NCI-H2196 treated with DMSO at 0.1 percent for 48 hours (cell line): ENCODE measurements at regions not wholly inside any gene's neighbourhood (a gene's known extent, or its start where the extent isn't known, plus 50 kb on each side); places are given as distances from the start of the nearest gene placed in this dataset.

Experiments used
- DNase-seq: peaks from one replicate; lab custom pipeline; 2025; ENCODE audit not compliant: unreplicated experiment; lab: John Stamatoyannopoulos, UW

DNA sequence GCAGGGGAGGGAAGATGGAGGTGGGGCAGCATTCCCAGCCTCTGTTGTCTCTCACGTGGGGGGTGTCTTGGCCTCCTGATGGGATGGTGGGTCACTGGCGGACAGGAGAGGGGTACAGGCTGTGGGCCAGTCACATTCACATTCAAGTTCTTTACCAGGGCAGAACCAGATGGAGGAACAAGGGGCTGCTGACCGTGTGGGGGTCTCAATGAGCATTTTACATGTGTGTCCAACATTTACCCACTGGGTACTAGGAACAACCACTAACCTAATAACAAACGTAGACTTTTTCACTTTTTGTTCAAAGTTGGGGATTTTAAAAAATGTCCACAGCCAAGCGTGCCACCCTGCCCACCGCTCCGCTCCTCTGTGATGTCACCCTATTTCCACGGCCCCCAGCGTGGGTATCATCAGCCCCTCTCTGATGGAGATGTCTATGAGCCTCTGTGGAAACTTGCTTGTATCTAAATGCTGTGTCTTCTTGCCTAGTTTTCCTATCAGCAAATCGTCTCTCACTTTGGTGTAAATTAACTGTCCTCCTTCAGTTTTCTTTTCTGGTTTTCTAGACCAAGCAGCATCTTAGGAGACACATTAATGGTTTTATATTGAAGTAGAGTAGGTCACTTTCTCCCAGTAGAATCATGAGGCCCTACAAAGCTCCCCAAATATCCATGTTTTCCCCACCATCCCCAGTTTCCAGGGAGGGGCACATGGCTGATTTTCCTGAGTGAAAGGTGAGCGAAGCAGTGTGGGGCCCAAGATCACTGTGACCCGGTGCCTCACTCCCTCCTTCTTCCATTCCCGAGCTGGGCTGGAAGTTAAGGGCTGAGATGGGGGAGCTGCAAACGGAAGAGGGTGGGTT is 936.7 kb downstream of the BRD1 start:
- no peak for DNase-seq

DNA sequence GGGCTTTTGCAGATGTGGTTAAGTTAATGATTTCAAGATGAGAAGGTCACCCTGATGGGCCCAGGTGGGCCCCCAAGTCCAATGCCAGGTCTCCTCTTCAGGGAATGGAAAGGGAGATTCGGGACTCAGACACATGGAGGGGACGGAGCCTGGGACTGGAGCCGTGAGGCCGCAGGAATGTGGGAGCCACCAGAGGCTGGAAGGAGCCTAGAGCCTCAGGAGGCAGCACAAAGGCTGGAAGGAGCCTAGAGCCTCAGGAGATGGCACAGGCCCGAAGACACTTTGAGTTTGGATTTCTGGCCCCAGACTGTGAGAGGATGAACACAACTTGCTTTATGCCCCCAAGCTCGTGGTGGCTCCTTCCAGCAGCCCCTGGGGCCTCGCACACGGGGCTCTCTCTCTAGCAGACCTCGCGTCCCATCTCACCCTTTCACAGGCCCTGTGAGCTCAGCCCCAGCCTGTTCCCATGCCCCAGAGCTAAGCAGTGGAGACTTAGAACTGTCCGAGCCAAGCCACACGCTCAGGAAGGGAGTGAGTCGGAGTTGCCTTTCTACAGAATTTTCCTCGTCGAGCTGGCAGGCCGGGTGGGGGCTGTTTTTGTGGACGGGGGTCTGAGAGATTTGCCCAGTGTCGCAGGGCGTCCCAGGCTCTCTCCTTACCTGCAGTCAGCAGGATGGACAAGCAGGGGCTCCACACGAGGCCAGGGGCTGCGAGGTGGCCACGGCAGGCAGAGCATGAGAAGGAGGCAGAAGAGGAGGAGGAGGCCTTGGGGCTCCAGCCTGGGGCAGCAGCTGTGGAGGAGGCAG is 937.6 kb downstream of the BRD1 start:
- no peak for DNase-seq

DNA sequence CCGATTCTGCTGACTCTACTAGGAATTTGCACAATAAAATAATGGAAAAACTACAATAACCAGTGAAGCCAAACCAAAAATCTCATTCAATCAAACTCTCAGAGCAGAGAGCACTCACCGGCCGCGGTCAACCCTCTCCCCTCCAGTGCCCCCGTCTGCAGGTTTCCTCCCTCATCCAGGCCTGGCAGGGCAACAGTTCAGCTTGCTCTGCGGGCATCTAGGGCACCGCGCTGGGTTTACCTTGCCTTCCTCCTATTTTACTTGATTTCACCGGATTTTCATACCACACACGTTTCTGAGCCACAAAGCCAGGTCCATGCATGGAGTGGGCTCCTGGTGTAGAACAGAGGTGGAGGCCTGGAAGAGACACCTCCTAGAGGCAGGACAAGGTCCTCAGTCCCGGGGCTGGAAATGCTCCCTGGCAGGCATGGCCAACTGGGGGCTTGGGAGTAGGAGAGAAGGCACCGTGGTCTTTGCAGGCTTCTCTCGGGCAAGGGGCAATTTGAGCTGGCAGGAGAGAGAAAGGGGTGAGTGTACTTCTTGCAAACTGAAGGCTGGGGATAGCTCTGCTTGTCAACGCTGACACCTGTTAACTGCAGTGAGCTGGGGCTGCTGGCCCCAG is 938.4 kb downstream of the BRD1 start:
- DNase-seq, result no peak

DNA sequence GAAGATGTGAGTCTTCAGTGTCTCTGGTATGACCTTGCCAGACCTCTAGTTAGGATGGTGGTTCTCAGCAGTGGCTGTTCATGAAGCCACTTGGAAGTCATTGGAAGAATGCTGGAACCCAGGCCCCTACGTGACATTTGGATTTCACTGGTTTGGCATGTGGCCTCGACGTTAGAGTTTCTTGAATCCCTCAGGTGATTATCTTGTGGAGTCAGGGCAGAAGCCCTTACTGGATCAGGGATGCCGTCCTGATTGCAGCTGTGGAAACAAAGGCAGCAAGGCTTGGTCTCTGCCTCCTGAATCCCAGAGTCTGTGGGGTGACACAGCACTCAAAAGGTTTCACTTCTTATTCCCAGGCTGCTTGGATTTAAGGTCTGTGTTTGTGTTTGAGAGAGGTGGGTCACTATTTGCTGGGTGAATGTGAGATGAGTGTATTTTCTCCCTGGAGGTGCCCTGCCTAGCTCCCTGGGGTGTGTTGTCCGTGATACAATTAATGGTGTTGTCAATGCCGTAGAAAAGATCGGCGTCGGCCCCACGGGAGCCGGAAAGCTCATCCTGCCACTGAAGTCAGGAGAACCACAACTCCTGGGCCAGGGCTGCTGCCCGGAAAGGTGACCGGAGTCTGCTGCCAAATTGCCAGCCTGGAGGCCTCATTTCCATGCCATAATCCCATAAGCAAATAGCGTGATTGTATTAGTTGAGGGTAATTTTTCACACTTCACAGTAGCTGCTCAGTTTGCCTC is 939.0 kb downstream of the BRD1 start:
- no peak for DNase-seq

DNA sequence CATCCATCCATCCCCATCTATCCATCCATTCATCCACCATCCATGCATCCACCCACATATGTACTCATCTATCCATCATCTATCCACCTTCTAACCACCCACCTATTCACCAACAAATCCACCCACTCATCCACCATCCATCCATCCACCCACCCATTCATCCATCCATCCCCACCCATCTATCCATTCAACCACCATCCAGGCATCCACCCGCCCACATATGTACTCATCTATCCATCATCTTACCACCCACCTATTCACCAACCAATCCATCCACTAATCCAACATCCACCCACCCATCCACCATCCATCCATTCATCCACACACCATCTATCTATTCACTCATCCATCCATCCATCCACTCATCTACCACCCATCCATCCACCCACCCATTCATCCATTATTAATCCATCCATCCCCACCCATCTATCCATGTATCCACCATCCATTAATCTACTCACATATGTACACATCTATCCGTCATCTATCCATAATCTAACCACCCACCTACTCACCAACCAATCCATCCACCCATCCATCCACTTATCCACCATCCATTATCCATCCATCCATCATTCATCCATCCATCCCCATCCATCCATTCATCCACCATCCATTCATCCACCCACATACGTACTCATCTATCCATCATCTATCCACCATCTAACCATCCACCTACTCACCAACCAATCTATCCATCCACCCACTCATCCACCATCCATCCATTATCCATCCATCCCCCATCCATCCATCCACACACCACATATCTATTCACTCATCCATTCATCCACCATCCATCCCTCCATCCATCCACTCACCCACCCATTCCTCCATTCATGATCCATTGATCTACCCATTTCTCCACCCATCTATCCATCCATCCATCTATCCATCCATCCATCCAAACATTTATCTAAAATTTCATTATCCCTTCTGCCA is 940.0 kb downstream of the BRD1 start:
- no peak for DNase-seq

DNA sequence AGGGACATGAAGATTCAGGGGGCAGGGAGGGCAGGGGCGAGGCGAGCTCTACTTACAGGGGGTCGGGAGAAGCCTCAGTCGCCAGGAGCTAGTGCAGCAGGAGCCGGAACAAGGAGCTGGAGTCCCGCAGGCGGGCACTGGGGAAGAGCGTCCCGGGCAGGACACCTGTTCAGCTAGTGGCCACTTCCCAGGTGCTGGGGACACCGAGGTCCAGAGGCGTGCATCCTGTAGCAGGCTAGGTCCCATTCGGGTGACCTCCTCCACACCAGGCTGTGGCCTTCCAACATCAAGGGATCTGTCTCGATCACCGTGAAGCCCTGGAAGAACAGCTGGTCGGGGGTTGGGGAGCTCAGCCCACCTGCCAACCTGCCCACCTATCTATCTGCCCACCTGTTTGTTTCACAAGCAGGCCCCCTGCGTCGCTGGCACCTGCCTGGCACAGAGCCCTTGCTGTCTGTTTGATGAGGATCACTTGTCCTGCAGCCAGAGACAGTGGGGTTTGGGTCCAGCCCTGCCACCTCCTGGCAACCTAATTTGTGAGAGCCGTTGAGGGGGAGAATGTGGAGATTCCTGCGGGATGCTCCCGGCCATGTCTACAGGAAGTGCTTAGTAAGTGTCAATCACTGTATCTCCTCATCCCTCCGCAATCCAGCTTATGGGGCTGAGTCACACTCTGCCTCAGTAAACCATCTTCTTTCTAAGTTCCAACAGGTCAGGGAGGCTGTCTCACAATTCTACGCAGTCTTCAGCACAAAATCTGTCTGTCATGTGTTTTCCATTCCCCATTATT is 940.9 kb downstream of the BRD1 start:
- DNase-seq, result no peak

DNA sequence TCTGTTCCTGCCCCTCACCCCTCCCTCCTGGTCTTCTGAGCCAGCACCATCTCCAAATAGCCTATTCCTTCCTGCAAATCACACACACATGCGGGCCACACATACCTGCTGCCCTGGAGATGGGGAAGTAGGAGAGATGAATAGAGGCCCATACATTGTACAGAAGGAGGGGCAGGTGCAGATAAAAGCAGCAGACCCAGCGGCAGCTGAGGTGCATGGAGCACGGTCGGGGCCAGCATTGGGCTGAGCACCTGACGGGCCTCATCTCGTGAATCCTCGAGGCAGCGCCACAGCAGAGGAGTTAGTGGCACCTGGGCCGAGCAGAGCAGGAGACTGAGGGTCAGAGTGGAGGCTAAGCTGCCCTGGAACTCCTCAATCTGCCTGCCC is 941.8 kb downstream of the BRD1 start:
- DNase-seq, result no peak

DNA sequence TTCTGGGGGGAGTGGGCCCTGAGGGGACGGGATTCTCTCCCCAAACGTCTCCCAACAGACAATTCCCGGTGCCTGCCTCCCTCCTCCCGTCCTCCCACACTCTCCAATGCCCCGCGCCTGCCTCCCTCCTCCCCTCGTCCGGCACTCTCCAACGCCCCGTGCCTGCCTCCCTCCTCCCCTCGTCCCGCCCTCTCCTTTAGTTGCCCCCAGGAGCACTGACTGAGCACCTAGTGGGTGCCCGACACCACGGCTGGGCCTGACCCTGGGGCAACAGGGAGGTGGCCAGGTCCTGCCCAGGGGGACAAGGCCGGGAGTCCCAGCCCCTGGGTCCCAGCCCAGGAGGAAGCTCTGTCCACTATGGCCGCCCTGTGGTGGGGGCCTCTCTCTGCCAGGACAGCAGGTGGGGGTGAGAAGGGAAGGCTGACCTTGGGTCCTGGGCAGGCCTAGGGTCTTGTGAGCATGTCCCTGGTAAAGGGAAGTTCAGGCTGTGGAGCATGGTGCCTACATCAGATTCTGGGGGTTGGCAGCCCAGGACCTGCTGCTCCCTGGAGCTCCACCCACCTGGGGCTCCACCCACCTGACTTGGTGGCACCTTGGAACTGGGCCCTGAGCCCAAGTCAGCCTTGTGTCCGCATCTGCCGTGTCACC is 942.3 kb downstream of the BRD1 start:
- DNase-seq, result no peak

DNA sequence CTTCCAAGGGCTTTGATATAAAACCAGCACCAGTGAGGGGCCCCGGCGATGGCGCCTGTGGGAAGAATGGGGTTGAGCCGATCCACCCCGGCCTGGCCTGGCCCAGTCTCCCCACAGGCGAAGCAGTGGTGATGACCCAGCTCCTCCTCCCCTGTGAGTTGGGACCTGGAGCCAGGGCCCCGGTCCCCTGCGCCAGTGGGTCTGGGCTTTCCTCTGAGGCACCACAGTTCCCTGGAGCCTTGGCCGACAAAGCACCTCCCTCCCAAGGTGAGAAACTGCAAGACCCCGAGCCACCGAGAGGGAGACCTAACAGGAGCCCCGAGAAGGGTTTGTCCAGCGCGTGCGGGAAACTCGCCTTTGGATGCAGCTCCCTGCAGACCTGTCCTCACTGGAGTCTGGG is 942.9 kb downstream of the BRD1 start:
- DNase-seq, result no peak

DNA sequence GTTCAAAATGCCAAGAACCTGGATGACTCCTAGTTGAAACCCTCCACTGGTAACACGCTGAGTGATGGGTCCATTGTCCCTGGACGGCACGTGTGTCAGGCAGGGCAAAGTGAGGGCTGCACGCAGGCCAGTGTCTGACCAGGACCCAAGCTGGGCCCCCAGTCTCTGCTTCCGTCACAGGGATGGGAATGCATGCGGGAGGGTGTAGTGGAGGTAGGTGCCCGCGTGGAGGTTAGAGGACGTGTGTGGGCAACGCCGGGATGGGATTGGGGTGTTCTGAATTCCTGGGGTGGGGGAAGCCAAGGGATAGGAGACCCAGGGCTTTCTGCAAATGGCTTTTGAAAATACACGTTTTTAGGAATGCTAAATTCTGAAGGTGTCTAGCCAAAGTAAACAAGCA is 943.3 kb downstream of the BRD1 start:
- DNase-seq, result no peak

DNA sequence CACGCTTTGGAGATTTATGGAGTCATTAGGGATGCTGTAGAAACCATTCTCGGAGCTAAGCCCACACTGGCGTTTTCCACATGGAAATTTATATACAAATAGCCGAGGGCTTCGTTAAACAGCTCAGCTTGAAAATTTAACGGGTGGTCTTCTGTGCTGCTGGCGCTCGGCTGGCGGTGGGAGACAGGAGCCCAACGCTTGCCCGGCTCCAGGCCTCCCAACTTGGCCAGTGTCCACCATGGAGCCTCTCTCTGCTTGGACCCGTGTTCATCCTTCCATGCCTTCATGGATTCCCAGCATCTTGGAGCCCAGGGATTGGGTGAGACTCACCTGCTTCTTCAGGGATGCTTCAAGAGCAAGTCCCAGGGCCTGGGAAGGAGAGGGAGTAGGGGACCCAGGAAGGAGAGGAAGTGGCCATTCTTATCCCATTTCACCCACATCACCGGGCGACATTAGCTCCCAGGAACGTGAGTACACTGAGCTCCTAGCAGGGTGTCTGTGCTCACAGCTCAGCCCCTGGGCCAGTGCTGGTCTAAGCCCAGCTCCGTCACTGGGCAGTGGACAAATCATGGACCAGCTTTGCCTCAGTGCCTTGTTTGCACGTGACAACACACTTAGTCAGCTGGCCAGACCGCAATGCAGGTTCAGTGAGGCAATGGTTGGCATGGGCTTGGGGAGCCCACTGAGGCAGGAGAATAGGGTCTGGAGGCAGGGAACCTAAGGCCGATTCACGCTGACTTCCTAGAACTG is 944.3 kb downstream of the BRD1 start:
- no peak for DNase-seq

DNA sequence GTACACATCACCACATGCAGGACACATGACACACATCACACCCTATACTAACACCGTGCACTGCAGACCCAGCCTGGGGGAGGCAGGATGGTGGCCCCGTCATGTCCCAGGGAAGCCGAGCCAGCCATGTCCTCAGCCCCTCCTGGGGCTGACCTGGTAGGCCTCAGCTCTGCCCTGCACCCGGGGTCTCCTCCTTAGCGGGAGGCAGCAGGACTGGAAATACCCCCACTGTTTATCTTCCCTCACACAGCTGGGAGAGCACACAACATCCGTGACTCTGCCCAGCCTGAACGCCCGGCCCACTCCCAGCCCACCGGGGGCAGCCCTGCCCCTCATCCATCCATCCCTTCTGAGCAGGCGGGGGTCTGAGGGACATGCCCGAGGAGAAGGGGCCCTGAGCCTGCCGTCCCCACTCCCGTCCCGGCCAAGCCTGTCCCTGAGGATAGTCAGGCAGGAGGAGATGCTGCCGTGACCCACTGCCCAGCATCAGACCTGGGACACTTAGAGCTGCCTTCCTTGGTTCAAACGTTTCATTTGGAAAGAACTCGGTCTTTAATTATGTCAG is 945.0 kb downstream of the BRD1 start:
- DNase-seq, result no peak

DNA sequence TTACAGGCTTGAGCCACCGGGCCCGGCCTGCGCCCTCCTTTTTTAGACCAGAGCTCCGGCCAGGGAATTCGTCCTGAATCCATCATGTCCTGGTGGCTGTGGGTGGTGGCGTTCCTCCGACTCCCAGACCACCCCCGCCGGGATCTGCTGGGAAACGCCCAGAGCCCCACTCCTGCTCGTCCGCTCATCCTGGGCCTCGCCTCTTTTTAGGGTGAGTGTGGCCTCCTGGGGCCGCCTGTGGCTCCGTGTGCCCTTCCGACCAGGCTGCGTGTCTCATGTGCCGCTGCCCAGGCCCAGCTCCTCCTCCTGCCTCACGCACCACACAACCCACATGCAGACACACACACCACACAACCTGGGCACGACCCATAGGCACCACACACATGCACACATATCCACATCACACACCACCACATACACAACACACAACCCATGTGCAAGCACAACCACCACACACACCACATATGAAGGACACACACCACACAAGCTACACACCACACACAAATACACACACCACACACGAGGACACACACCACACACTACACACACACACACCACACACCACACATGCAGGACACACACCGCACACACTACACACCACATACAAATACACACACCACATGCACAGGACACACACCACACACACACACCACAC is 946.2 kb downstream of the BRD1 start:
- no peak for DNase-seq

DNA sequence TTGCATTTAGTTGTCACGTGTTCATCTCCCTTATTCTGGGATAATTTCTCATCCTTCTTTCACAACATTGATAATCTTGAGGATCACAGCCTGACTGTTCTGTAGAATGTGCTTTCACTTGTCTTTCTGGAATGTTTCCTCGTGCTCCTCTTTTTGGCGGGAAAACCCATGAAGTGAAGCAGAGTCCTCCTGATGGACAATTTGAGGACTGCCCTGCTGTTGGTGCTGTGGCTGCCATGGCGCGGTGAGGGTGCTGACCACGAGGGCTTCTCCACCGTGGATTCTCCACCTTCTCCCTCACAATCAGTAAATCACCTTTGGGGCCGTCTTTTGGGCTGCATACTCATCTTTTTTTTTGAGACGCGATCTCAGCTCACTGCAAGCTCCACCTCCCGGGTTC is 946.9 kb downstream of the BRD1 start:
- DNase-seq, result no peak

DNA sequence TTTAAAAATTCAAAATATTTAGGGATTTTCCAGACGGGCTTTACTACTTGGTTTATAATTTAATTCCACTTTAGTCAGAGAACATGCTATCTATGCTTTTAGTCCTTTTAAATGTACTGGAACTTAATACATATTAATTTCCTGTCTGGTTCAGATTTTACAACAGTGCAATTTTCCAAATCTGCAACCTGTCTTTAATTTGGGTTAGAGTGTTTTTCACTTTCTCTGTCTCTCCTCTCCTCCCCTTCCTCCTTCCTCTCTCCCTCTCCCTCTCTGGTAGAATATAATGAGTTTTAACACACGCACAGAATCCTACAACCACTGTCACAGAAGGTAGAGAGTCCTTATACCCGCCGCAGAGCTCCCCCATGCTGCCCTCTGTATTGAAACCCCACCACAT is 950.7 kb downstream of the BRD1 start:
- no peak for DNase-seq

DNA sequence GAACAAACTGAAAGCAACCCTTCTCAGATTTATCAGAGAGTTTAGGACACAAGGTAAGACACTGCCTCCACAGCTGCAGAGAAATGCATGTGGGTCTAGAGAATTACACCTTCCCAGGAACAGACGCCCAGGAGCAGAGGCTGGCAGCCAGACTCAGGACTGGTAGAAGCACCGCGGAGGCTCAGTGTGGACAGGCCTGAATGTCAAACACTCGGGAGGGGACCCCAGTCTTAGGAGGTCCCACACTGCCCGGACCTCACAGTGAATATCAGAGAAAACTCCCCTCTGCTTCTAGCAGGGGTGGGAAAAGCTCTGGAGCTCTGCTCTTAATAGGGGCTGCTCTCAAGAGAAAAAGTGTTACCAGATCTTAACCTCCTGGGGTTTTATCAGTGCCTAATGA is 952.7 kb downstream of the BRD1 start:
- no peak for DNase-seq

DNA sequence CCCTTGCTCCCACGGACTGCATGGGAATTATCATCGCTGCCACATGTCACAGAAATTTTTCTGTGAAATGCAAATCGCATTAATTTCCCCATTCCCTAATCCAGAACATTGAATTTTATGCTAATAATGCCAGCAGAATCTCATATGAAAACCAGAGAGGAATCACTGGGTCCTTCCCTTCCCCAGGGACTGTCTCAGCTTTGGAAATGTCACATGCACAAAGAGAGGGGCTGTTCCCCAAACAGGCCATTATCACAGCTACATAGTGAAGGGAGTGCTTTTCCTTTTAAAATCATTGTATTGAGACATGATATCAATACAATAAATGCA is 954.5 kb downstream of the BRD1 start:
- DNase-seq, result no peak
